NCI-H82 treated with DMSO at 0.1 percent for 48 hours (cell line): ENCODE measurements at regions not wholly inside any gene's neighbourhood (a gene's known extent, or its start where the extent isn't known, plus 50 kb on each side); places are given as distances from the start of the nearest gene placed in this dataset.
"Not testable (repeated sequence)": the region's sequence is repeated elsewhere in the genome, so short reads cannot be mapped to it uniquely, and the experiment has no call there.

ENCODE experiments used
- DNase-seq: peaks from one replicate; lab custom pipeline; 2025; ENCODE audit not compliant: unreplicated experiment; lab: John Stamatoyannopoulos, UW

DNA sequence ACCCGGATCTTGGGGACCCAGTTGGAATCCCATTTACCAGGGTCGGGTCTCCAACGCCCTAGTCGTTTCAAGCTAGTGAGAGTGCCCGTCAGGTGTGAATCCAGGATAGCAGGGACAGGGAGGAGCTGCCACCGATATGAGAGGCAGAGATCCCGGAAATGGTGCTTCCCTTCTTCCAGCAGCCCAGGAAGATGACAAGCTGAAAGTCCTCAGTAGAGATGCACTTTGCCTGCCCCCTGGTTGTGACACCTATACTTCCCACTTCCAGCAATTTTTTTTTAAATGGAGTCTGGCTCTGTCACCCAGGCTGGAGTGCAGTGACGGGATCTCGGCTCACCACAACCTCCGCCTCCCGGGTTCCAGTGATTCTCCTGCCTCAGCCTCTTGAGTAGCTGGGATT, 503.0 kb downstream of the NTRK3 start:
- DNase-seq: no peak

- DNase-seq: no peak
Observed at GRCh38 chr15:87752250-87752951, 504.1 kb downstream of the NTRK3 start.

DNA sequence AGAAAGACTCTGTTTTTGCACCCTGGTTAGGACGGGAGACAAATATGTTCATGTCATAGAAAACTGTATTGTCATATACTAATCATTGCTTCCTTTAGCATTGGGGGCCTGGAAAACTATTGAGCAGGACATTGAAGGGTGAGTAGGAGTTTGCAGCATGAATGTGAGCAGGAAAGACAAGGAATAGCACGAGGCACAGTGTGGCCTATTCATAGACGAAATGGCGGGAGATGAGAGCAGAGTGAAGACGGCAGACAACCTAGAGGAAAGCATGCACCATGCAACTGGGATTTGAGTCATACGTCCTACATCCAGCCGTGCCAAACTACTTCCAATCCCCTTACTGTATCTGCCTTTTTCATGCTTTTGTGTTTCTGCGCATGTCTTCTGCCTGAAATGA, 508.1 kb downstream of the NTRK3 start:
- DNase-seq: no peak

- DNase-seq: no peak
Observed at GRCh38 chr15:87747087-87747486, 509.5 kb downstream of the NTRK3 start.

DNA sequence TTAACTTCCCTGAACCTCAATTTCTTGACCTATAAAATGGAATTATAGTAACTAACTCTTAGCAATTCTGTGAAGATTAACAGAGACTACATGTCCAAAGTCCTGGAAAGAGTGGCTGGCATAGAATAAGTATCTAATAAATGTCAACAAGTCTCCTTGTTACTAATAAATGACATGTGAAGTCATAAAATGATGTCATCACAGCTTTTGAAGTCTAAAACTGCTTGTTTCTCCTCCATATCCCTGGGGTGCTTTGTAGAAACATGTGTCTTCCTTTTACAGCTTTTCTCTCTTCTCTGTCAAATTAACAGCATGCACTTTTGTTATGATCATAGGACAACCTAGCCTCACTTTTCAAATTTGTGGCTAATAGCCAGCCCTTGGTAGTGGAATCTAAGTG, 510.2 kb downstream of the NTRK3 start:
- no peak for DNase-seq

DNA sequence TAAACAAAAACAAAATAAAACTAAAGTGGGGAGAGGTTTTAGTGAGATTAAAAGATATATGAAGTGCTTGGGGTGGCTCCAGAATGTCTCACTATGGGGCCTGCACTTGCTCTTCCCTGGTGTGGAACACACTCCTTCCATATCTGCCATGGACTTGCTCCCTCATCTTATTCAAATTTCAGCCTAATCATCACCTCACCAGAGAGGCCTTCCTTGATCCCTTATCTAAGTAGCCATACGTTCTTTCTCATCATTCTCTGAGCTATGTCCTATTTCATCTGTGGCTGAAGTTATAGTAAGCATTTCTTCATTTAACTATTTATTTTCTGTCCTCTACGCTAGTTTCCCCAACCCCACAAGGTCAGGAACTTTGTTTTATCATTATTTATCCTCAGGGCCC, 511.7 kb downstream of the NTRK3 start:
- DNase-seq: no peak

GRCh38 chr15:87743562-87743961, 513.0 kb downstream of the NTRK3 start:
- no peak for DNase-seq

DNA sequence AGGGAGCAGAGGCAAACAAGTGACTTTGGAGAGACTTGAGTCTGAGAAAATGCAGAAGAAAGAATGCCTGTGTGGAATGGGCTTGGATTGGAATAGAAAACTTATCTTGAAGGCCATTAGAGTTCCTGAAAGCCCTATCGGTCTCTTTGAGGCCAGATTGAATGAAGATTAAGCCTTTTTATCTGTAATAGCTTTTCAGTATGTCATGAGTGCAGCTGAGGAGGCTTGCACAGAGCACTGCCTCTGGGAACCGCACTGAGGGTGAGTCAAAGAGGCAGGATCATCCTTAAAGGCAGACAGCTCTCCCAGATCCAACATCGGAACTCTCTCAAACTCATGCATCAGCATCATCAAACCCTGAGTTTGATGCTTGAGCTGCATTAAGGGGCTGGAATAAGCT, 515.2 kb downstream of the NTRK3 start:
- no peak for DNase-seq

- no peak for DNase-seq
Observed at GRCh38 chr15:87740655-87741344, 515.7 kb downstream of the NTRK3 start.

GRCh38 chr15:87739866-87740265, 516.7 kb downstream of the NTRK3 start:
- DNase-seq: no peak

DNA sequence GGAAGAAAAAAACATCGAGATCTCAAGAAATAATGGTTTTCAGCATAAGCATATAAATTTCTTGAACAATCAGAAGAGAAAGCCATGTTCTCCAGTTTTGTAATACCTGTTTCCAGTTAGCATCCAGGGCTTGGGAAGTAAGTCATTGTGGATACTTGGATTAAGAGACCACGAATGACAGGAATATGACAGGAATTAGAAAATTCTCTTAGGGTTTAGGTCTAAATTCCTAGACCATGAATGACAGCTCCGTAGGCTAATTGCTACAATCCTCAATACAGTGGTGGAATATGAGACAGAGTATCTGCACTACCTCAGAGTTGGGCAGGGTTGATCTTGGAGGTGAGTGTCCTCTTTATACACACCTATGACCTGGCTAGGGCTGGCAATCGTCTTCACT, 517.5 kb downstream of the NTRK3 start:
- DNase-seq: no peak

- DNase-seq: not testable (repeated sequence)
Observed at GRCh38 chr15:87737460-87737859, 519.1 kb downstream of the NTRK3 start.

- no peak for DNase-seq
Observed at GRCh38 chr15:87736891-87737389, 519.6 kb downstream of the NTRK3 start.

GRCh38 chr15:87736401-87736800, 520.1 kb downstream of the NTRK3 start:
- DNase-seq: no peak

DNA sequence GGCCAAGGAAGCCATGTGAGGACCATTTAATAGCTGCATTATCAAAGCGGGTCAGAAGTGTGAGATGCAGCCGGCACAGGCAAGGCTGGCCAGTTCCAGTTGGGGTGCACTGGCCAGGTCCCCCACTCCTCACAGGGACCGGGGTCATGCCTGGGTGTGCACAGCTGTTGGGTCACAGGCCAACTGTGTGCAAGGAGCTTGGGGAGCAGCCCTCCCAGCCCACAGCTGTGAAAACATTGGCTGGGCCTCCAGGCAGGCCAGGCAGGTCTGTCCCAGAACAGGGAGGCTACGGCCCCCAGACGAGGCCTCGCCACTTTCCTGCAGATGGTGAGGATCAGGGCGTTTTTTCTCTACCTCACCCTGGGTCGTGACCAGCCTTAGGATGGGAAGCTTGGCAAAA, 521.0 kb downstream of the NTRK3 start:
- DNase-seq: no peak

DNA sequence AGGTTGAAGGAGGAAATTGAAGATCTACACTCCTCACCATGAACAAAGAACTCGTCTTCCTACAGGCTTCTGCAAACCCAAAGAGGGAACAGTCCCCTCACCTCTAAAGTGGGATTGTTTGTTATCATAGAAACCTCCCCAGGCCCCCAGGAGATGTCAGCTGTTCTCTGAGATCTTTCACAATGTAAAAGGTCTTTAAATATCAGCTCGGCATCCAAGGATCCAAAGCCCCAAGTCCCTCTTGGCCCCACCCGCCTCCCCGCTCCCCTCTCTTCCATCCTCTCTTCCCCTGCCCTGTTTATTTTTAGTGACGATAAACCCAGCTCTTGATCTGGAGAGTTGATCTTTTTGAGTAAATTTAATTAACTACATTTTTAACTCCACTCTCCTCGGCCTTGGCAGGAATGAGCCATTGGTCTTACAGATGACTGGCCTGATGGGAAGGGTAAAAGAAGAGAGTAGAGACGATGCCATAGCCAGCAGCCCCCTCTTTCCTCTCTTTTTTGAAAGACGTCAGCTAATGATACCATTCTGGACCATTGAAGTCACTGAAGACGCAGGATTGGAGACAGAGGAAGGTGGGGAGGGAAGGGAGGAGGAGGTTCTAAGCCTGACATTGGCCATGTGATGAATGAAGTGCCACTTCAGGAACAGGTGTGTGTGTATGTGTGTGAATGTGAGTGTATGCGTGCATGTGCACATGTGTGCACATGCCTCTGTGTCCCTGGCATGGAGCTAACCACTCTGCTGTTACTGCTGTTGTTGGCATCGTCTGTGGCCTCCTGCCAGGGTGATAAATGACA, 521.8 kb downstream of the NTRK3 start:
- no peak for DNase-seq

GRCh38 chr15:87733977-87734376, 522.6 kb downstream of the NTRK3 start:
- no peak for DNase-seq

DNA sequence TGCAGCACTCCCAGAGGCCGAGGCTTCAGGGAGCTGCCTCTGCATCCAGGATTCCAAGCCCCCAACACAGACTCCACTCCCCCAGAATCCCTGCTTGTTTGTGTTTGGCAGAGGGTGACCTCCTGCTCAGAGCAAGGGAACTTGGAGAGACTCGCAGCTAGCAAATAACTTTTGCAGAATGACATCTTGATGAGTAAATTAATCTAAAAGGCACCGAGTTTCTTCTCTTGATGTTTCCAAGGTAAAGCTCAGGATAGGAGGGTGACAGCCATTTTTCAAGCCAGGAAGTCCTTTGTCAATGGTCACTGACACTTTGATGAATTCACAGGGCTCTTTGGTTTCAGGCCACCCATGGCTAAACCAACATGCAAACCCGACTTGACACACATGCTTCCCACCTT, 523.0 kb downstream of the NTRK3 start:
- DNase-seq: no peak

GRCh38 chr15:87732976-87733375, 523.6 kb downstream of the NTRK3 start:
- no peak for DNase-seq

DNA sequence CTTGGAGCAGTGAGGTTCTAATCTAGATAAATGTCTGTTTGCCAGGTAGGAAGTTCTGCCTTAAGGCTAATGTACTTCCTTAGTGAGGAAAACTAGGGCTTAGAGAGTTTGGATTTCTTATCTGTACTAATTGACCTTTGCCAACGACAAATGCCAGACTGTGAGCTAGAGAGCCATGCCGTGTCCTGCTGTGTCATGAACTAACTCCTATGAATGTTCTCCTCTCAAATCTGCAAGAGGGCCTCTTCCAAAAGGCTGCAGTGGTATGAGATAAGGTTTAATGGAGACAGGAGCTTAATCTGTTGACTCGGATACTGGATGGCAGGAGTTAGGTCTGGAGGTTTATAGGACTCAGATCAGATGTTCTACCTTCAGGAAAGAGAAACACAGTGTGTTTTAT, 524.9 kb downstream of the NTRK3 start:
- DNase-seq: no peak

DNA sequence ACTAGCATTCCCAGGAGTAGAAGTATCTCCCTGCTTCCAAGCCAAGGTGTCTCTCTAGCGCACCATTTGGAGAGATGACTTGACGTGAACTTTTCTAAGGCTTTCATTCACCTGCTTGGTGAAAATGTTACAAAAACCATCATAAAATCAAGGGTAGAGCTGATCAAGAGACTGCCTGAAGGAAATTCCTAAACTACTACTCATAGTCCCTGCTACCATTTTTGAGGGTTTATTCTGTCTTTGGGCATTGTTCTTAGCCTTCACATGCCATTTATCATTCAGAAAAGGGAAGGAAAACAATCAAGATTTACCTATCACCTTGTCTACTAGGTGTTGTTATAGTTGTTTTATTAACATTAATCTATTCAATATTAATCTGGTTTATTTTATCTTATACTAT, 525.8 kb downstream of the NTRK3 start:
- DNase-seq: no peak

- no peak for DNase-seq
Observed at GRCh38 chr15:87728998-87729397, 527.5 kb downstream of the NTRK3 start.
